Trophoblast cell (in vitro differentiated cells and primary cell): ENCODE measurements at regions not wholly inside any gene's neighbourhood (a gene's known extent, or its start where the extent isn't known, plus 50 kb on each side); places are given as distances from the start of the nearest gene placed in this dataset.

ENCODE experiments used
- DNase-seq, 2 donors: peaks; one replicate each; pipeline ENCODE4 v3.0.0-alpha.2; 2016
- H2AFZ ChIP-seq: 2 replicates; pipeline ENCODE4 v1.6.1; 2013; ENCODE audit warnings: low read length, moderate library complexity, mild to moderate bottlenecking; ENCODE audit not compliant: insufficient read depth, poor library complexity
- H2AK5ac ChIP-seq: 2 replicates; pipeline ENCODE4 v1.6.1; 2013; ENCODE audit warnings: mild to moderate bottlenecking, low read length
- H2BK120ac ChIP-seq: 2 replicates; pipeline ENCODE4 v1.6.1; 2013; ENCODE audit warnings: low read length, mild to moderate bottlenecking, moderate library complexity; ENCODE audit not compliant: insufficient read depth, poor library complexity
- H2BK12ac ChIP-seq: 2 replicates; pipeline ENCODE4 v1.6.1; 2013; ENCODE audit warnings: mild to moderate bottlenecking, low read length, moderate library complexity
- H2BK5ac ChIP-seq: 2 replicates; pipeline ENCODE4 v1.6.1; 2013; ENCODE audit warnings: low read length, low read depth, moderate library complexity, mild to moderate bottlenecking; ENCODE audit not compliant: poor library complexity
- H3K14ac ChIP-seq: 2 replicates; pipeline ENCODE4 v1.6.1; 2013; ENCODE audit warnings: mild to moderate bottlenecking, low read length
- H3K18ac ChIP-seq: 2 replicates; pipeline ENCODE4 v1.6.1; 2013; ENCODE audit warnings: mild to moderate bottlenecking, low read length
- H3K23ac ChIP-seq: 2 replicates; pipeline ENCODE4 v1.6.1; 2013; ENCODE audit warnings: low read length
- H3K27ac ChIP-seq: 2 replicates; pipeline ENCODE4 v1.5.1; 2013; ENCODE audit warnings: low read depth, mild to moderate bottlenecking, inconsistent platforms, low read length, moderate library complexity
- H3K27me3 ChIP-seq: 2 replicates; pipeline ENCODE4 v1.6.1; 2013; ENCODE audit warnings: inconsistent platforms, mild to moderate bottlenecking, low read length, moderate library complexity; ENCODE audit not compliant: insufficient read depth
- H3K36me3 ChIP-seq, 2 experiments: 1 replicate in 1 of 2; 2 replicates in 1 of 2; pipeline ENCODE4 v1.6.1; 2013; ENCODE audit warnings: low read length in 2 of 2, mild to moderate bottlenecking in 2 of 2, moderate library complexity in 1 of 2; ENCODE audit not compliant: insufficient read depth in 2 of 2, control insufficient read depth in 1 of 2
- H3K4ac ChIP-seq: 2 replicates; pipeline ENCODE4 v1.6.1; 2013; ENCODE audit warnings: low read depth, mild to moderate bottlenecking, low read length, moderate library complexity
- H3K4me1 ChIP-seq, 2 experiments: 1 replicate in 1 of 2; 2 replicates in 1 of 2; pipeline ENCODE4 v1.6.1; 2013; ENCODE audit warnings: low read length in 2 of 2, mild to moderate bottlenecking in 2 of 2, moderate library complexity in 1 of 2; ENCODE audit not compliant: insufficient read depth in 2 of 2, control insufficient read depth in 1 of 2
- H3K4me2 ChIP-seq: 2 replicates; pipeline ENCODE4 v1.6.1; 2013; ENCODE audit warnings: inconsistent platforms, mild to moderate bottlenecking, low read length, moderate library complexity
- H3K4me3 ChIP-seq: 2 replicates; pipeline ENCODE4 v1.5.1; 2013; ENCODE audit warnings: mild to moderate bottlenecking, low read depth, low read length, inconsistent platforms
- H3K79me1 ChIP-seq: one replicate; pipeline ENCODE4 v1.6.1; 2013; ENCODE audit warnings: low read length
- H3K79me2 ChIP-seq: 2 replicates; pipeline ENCODE4 v1.6.1; 2013; ENCODE audit warnings: low read length, mild to moderate bottlenecking; ENCODE audit not compliant: control insufficient read depth, insufficient read depth, poor library complexity
- H3K9ac ChIP-seq: 2 replicates; pipeline ENCODE4 v1.6.1; 2013; ENCODE audit warnings: mild to moderate bottlenecking, low read length
- H3K9me3 ChIP-seq: 2 replicates; pipeline ENCODE4 v1.6.1; 2013; ENCODE audit warnings: low read depth, mild to moderate bottlenecking, control low read depth, inconsistent platforms, low read length; ENCODE audit not compliant: insufficient read depth
- H4K12ac ChIP-seq: 2 replicates; pipeline ENCODE4 v1.6.1; 2013; ENCODE audit warnings: low read depth, mild to moderate bottlenecking, low read length, moderate library complexity
- H4K8ac ChIP-seq: 2 replicates; pipeline ENCODE4 v1.6.1; 2013; ENCODE audit warnings: low read depth, mild to moderate bottlenecking, low read length, moderate library complexity
- H4K91ac ChIP-seq: one replicate; pipeline ENCODE4 v1.6.1; 2013; ENCODE audit warnings: low read depth, mild to moderate bottlenecking, low read length, moderate library complexity
- WGBS: extraction: QIAGEN DNeasy Blood & Tissue Kit; methylation state at CpG from one replicate; pipeline ENCODE4 v1.1.7; 2013; ENCODE audit warnings: missing lambda C conversion rate; ENCODE audit not compliant: insufficient read length, insufficient coverage; ENCODE audit errors: extremely low coverage; 5-methylcytosine and 5-hydroxymethylcytosine counted together

DNA sequence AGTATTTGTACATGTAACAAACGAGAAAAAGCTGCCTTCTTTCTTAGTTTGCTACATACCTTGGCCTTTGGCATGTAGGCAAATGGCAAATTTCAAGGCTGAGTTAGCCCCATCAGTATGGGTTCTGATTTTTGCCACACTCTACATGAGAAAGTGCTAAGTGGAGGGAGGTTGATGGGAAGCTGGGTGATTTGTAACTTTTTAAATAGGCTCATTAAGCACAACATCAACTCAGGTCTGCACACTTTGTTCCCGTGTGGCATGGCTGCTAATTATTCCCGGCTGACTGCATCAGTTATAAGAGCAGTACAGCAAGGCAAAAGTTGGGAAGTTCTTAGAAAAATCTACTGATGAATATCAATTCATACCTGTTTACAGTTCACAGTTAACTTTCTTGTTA lies 172.8 kb upstream of the MAP3K7 start:
- H2BK120ac ChIP-seq, result no peak overlapping the region
- no peaks in the 10 kb centered on the region for H3K79me2 ChIP-seq
- no peak for DNase-seq

GRCh38 chr6:90758741-90759140 lies 171.9 kb upstream of the MAP3K7 start:
- H3K36me3 ChIP-seq, result no peaks in the 10 kb centered on the region
- H4K12ac ChIP-seq, result no peak overlapping the region
- no peak overlapping the region for H2AK5ac ChIP-seq
- no peak overlapping the region for H3K27ac ChIP-seq
- no peaks in the 10 kb centered on the region for H3K9me3 ChIP-seq
- no peaks in the 10 kb centered on the region for H3K27me3 ChIP-seq
- H2BK12ac ChIP-seq, result no peak overlapping the region
- H4K8ac ChIP-seq, result no peak overlapping the region
- H3K79me2 ChIP-seq, result no peaks in the 10 kb centered on the region
- no peak overlapping the region for H3K18ac ChIP-seq
- no peak overlapping the region for H4K91ac ChIP-seq
- no peak overlapping the region for H3K4me2 ChIP-seq
- H3K23ac ChIP-seq, result no peak overlapping the region
- no peak overlapping the region for H3K9ac ChIP-seq
- no peak overlapping the region for H3K14ac ChIP-seq
- no peaks in the 10 kb centered on the region for H3K4me1 ChIP-seq
- no peak overlapping the region for H2BK120ac ChIP-seq
- H3K79me1 ChIP-seq, result no peaks in the 10 kb centered on the region
- no peak overlapping the region for H3K4me3 ChIP-seq
- DNase-seq, result no peak
- no CpG with 5 or more reads among the region's 3 CpGs for WGBS
- H2AFZ ChIP-seq, result no peak overlapping the region
- no peak overlapping the region for H3K4ac ChIP-seq
- no peak overlapping the region for H2BK5ac ChIP-seq

More for the DNA sequence above, 172.8 kb upstream of the MAP3K7 start:
- Histone ChIP-seq H3K9ac (no peak overlapping the region), H3K79me1 (no peaks in the 10 kb centered on the region), H4K12ac (no peak overlapping the region), H2BK12ac (no peak overlapping the region), H4K91ac (no peak overlapping the region), H2BK5ac (no peak overlapping the region), H3K4ac (no peak overlapping the region), H3K4me1 (no peaks in the 10 kb centered on the region), H3K27me3 (no peaks in the 10 kb centered on the region), H3K23ac (no peak overlapping the region), H3K4me3 (no peak overlapping the region), H3K27ac (no peak overlapping the region), H3K36me3 (no peaks in the 10 kb centered on the region), H2AK5ac (no peak overlapping the region), H2AFZ (no peak overlapping the region), H3K9me3 (no peaks in the 10 kb centered on the region), H3K4me2 (no peak overlapping the region), H4K8ac (no peak overlapping the region), H3K14ac (no peak overlapping the region), H3K18ac (no peak overlapping the region)
- no CpG with 5 or more reads among the region's 3 CpGs for WGBS

DNA sequence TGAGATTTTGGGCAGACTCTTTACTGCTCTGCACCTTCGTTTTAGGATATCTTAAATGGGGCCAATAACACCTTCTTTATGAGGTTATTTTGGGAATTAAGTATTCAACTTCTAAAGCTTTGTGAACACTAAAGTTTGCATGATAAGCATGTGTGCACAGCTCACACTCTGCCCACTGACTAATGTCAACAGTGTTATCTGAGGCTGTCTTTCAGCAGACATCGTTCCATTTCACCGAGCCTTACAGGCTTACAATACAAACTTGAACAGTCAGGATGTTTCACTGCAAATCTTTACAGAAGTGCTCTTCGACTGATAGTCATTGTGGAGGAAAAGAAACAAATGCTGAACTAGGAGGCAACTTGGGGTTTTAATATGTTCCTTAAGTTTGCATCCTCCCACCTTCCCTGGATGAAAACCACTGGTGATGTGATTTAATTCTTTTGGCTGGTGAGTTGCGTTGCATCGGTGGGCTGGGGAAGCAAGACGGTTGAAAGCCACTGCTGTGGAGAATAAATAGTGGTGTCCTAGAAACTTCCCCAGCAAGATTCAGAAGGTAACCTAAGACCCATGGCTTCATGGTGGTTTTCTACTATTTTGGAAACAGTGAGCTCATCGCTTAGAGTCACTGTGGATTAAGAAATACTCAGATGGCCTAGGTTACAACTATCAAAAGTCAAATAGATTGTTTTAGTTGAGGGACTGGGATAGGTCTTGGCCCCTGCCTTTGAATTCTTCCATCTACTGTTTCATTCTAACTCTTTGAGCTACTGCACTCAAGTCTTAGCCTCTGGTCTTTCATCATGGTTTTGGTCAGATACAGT lies 167.2 kb upstream of the MAP3K7 start:
- Histone ChIP-seq H3K79me1 (no peaks in the 10 kb centered on the region), H3K79me2 (no peaks in the 10 kb centered on the region), H3K9ac (no peak overlapping the region), H2AFZ (no peak overlapping the region), H3K27me3 (no peaks in the 10 kb centered on the region), H3K18ac (no peak overlapping the region), H3K23ac (no peak overlapping the region), H2BK5ac (no peak overlapping the region), H3K4me2 (no peak overlapping the region), H4K8ac (no peak overlapping the region), H3K4me3 (no peak overlapping the region), H3K27ac (no peak overlapping the region), H2BK12ac (no peak overlapping the region), H3K9me3 (no peaks in the 10 kb centered on the region), H2AK5ac (no peak overlapping the region), H3K4ac (no peak overlapping the region), H2BK120ac (no peak overlapping the region), H4K12ac (no peak overlapping the region), H3K14ac (no peak overlapping the region), H4K91ac (no peak overlapping the region), H3K4me1 (no peaks in the 10 kb centered on the region), H3K36me3 (no peaks in the 10 kb centered on the region)
- WGBS, result no CpG with 5 or more reads among the region's 8 CpGs
- no peak for DNase-seq

DNA sequence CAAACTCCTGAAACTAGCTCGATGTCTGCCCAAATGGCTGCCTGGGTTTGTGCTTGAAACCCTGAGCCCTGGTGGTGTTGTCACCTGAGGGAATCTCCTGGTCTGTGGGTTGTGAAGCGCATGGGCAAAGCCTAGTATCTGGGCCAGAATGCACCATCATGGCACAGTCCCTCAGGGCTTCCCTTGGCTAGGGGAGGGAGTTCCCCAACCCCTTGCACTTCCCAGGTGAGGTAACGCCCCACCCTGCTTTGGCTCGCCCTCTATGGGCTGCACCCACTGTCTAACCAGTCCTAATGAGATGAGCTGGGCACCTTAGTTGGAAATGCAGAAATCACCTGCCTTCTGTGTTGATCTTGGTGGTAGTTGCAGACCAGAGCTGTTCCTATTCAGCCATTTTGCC lies 152.9 kb upstream of the MAP3K7 start:
- H3K27me3 ChIP-seq, result no peaks in the 10 kb centered on the region
- H3K36me3 ChIP-seq, result no peaks in the 10 kb centered on the region
- H2AFZ ChIP-seq, result no peak overlapping the region
- H3K27ac ChIP-seq, result no peak overlapping the region
- H2BK120ac ChIP-seq, result no peak overlapping the region
- H3K9me3 ChIP-seq, result no peaks in the 10 kb centered on the region
- no peak overlapping the region for H4K8ac ChIP-seq
- no peak overlapping the region for H2AK5ac ChIP-seq
- H3K18ac ChIP-seq, result no peak overlapping the region
- no peak overlapping the region for H3K23ac ChIP-seq
- H3K4me1 ChIP-seq, result no peaks in the 10 kb centered on the region
- H3K79me2 ChIP-seq, result no peaks in the 10 kb centered on the region
- H4K12ac ChIP-seq, result no peak overlapping the region
- H2BK5ac ChIP-seq, result no peak overlapping the region
- no peak overlapping the region for H3K4me3 ChIP-seq
- no peak overlapping the region for H3K14ac ChIP-seq
- WGBS, result no CpG with 5 or more reads among the region's 4 CpGs
- no peaks in the 10 kb centered on the region for H3K79me1 ChIP-seq
- H3K4me2 ChIP-seq, result no peak overlapping the region
- H3K9ac ChIP-seq, result no peak overlapping the region
- DNase-seq, result peak in 1 of 2 donors; percentile 28
- no peak overlapping the region for H3K4ac ChIP-seq
- no peak overlapping the region for H4K91ac ChIP-seq
- H2BK12ac ChIP-seq, result no peak overlapping the region
